ENCODE measurements at regions not wholly inside any gene's neighbourhood (a gene's known extent, or its start where the extent isn't known, plus 50 kb on each side); places are given as distances from the start of the nearest gene placed in this dataset.

DNA sequence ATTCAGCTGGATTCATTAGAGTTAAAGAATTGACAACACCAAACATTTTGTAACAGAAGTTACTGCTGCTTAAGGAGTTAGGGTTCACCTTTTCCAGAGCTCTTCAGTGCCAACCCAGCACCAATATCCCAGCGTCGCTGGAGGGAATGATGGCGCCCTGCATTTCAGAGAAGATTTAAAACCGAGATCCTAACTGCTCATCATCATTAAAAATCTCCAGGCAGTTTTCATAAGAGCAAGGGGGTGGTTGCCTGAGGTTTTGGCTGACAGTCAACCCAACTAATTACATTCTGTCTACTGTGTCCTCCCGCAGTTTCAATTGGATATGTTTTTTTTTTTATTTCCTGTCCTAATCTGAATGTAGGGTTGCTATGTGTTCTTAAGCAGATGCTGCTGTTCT lies 509.6 kb upstream of the TCF4 start:
- TF ChIP-seq, protein P1, sequence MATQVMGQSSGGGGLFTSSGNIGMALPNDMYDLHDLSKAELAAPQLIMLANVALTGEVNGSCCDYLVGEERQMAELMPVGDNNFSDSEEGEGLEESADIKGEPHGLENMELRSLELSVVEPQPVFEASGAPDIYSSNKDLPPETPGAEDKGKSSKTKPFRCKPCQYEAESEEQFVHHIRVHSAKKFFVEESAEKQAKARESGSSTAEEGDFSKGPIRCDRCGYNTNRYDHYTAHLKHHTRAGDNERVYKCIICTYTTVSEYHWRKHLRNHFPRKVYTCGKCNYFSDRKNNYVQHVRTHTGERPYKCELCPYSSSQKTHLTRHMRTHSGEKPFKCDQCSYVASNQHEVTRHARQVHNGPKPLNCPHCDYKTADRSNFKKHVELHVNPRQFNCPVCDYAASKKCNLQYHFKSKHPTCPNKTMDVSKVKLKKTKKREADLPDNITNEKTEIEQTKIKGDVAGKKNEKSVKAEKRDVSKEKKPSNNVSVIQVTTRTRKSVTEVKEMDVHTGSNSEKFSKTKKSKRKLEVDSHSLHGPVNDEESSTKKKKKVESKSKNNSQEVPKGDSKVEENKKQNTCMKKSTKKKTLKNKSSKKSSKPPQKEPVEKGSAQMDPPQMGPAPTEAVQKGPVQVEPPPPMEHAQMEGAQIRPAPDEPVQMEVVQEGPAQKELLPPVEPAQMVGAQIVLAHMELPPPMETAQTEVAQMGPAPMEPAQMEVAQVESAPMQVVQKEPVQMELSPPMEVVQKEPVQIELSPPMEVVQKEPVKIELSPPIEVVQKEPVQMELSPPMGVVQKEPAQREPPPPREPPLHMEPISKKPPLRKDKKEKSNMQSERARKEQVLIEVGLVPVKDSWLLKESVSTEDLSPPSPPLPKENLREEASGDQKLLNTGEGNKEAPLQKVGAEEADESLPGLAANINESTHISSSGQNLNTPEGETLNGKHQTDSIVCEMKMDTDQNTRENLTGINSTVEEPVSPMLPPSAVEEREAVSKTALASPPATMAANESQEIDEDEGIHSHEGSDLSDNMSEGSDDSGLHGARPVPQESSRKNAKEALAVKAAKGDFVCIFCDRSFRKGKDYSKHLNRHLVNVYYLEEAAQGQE (IDR thresholded peaks at IDR 0.05; ENCODE audit: insufficient read depth in 1 of 2, low read depth in 2 of 2, low read length in 2 of 2), result no peak
- TF ChIP-seq SIN3A (IDR thresholded peaks at IDR 0.05; ENCODE audit: borderline replicate concordance, insufficient read depth, low read length), result no peak
- no peak for TF ChIP-seq POLR2AphosphoS5 (IDR thresholded peaks at IDR 0.05; ENCODE audit: low read depth, low read length)
- no peak for TF ChIP-seq TAF1 (IDR thresholded peaks at IDR 0.05; ENCODE audit: borderline replicate concordance, insufficient read depth, low read length)
- no peak for TF ChIP-seq FOXP2 (optimal IDR thresholded peaks at IDR 0.05; ENCODE audit: borderline replicate concordance, extremely low read depth, extremely low read length, insufficient read depth)

Measured in PFSK-1 (cell line).